Calu3 (cell line): ENCODE measurements at regions not wholly inside any gene's neighbourhood (a gene's known extent, or its start where the extent isn't known, plus 50 kb on each side); places are given as distances from the start of the nearest gene placed in this dataset.
A peak's percentile ranks its signal among the peaks of the same experiment; 100 is the strongest.

Experiments
- BruUV-seq: library from RNA; stranded (reverse); fragments of 400-500 nt; replicated peaks from 2 replicates; lab custom pipeline; 2021; lab: Mats Ljungman, UMichigan
- CTCF ChIA-PET: fragments of 300-600 bp; sonication (Branson Sonifier 250); formaldehyde crosslinking; loops from one replicate; lab custom pipeline; 2022; ENCODE audit warnings: antibody characterized with exemption; lab: Charles Lee
- DNase-seq: peaks from one replicate; pipeline ENCODE4 v3.0.0; 2022
- H3K27ac Mint-ChIP-seq: one replicate; pipeline ENCODE4 v1.8.0; 2022; ENCODE audit warnings: mixed read lengths; ENCODE audit not compliant: unreplicated experiment
- H3K27me3 Mint-ChIP-seq: one replicate; pipeline ENCODE4 v1.8.0; 2022; ENCODE audit warnings: mixed read lengths; ENCODE audit not compliant: unreplicated experiment
- H3K36me3 Mint-ChIP-seq: one replicate; pipeline ENCODE4 v1.8.0; 2022; ENCODE audit warnings: mild to moderate bottlenecking, moderate library complexity, mixed read lengths; ENCODE audit not compliant: insufficient read depth, unreplicated experiment
- H3K4me1 Mint-ChIP-seq: one replicate; pipeline ENCODE4 v1.8.0; 2022; ENCODE audit warnings: mild to moderate bottlenecking, low read depth, mixed read lengths; ENCODE audit not compliant: unreplicated experiment
- H3K4me3 Mint-ChIP-seq: one replicate; pipeline ENCODE4 v1.8.0; 2022; ENCODE audit warnings: mild to moderate bottlenecking, low read depth, moderate library complexity, mixed read lengths; ENCODE audit not compliant: unreplicated experiment
- H3K9me3 Mint-ChIP-seq: one replicate; pipeline ENCODE4 v1.8.0; 2022; ENCODE audit warnings: low read depth, mixed read lengths; ENCODE audit not compliant: unreplicated experiment
- CTCF ChIP-seq: fragments of 200-600 bp; IDR thresholded peaks from one replicate; pipeline ENCODE4 v1.8.0; 2022; ENCODE audit warnings: antibody characterized with exemption; ENCODE audit not compliant: unreplicated experiment
- intact Hi-C: fragments of 100-400 bp; cut with micrococcal nuclease; formaldehyde crosslinking; loops from one replicate; pipeline ENCODE4 v1.10.0; 2022; ENCODE audit not compliant: unreplicated experiment

GRCh38 chr16:85550422-85550864, 62.7 kb upstream of the GSE1 start:
- Mint-ChIP-seq H3K27me3 (peaks cover 9% of the 10 kb centered on the region), H3K9me3 (no peaks in the 10 kb centered on the region), H3K4me3 (no peak overlapping the region), H3K4me1 (peaks cover 9% of the 10 kb centered on the region), H3K36me3 (peaks cover 29% of the 10 kb centered on the region), H3K27ac (no peak overlapping the region)
- BruUV-seq, result no TSS peak
- no peak for DNase-seq
- intact Hi-C loops, result no loop called here
- CTCF ChIA-PET, result interaction anchor here (1.5 kb wide), 1 partner anchor 13 kb away, joined by 3 read pairs; no protein-coding TSS in a partner anchor
- TF ChIP-seq CTCF, result no peak

GRCh38 chr16:85550953-85551924, 61.9 kb upstream of the GSE1 start:
- Mint-ChIP-seq H3K4me1 (peaks cover 16% of the 10 kb centered on the region), H3K36me3 (peaks cover 37% of the 10 kb centered on the region), H3K27me3 (peaks cover 12% of the 10 kb centered on the region), H3K9me3 (no peaks in the 10 kb centered on the region), H3K27ac (no peak overlapping the region), H3K4me3 (no peak overlapping the region)
- intact Hi-C loops, result no loop called here
- CTCF ChIA-PET, result interaction anchor here (0.7 to 1.5 kb wide), 2 partner anchors 12 to 243 kb away, joined by 3 to 5 read pairs; no protein-coding TSS in a partner anchor
- no peak for TF ChIP-seq CTCF
- DNase-seq, result no peak
- BruUV-seq, result no TSS peak

- no peak for DNase-seq
- peaks cover 51% of the 10 kb centered on the region for H3K36me3 Mint-ChIP-seq
- TF ChIP-seq CTCF, result no peak
- H3K4me1 Mint-ChIP-seq, result peaks cover 27% of the 10 kb centered on the region
- intact Hi-C loops, result no loop called here
- H3K4me3 Mint-ChIP-seq, result peak overlapping the region; percentile 73
- H3K9me3 Mint-ChIP-seq, result no peaks in the 10 kb centered on the region
- H3K27me3 Mint-ChIP-seq, result peaks cover 12% of the 10 kb centered on the region
- CTCF ChIA-PET, result interaction anchor here (0.6 to 3.3 kb wide), 9 partner anchors 11 to 162 kb away, joined by 3 to 21 read pairs (median 6); partner anchors contain the start of gene GSE1
- no peak overlapping the region for H3K27ac Mint-ChIP-seq
- BruUV-seq, result no TSS peak
Observed at GRCh38 chr16:85552980-85553435, 60.1 kb upstream of the GSE1 start.

GRCh38 chr16:85553436-85554113, 59.5 kb upstream of the GSE1 start:
- peak; percentile 68 for DNase-seq
- Mint-ChIP-seq H3K27ac (peak overlapping the region; percentile 76), H3K4me3 (peak overlapping the region; percentile 73), H3K4me1 (peaks cover 33% of the 10 kb centered on the region), H3K36me3 (peaks cover 56% of the 10 kb centered on the region), H3K27me3 (peaks cover 12% of the 10 kb centered on the region), H3K9me3 (no peaks in the 10 kb centered on the region)
- BruUV-seq, result no TSS peak
- intact Hi-C loops, result no loop called here
- no peak for TF ChIP-seq CTCF
- CTCF ChIA-PET, result interaction anchor here (0.6 to 3.3 kb wide), 11 partner anchors 10 to 163 kb away, joined by 3 to 21 read pairs (median 5); partner anchors contain the start of gene GSE1
